HG03025 (cell line): ENCODE measurements at regions not wholly inside any gene's neighbourhood (a gene's known extent, or its start where the extent isn't known, plus 50 kb on each side); places are given as distances from the start of the nearest gene placed in this dataset.

Experiments used
- ATAC-seq: cut with Tn5 transposase; IDR thresholded peaks from one replicate; pipeline ENCODE4 v1.9.1; 2021; ENCODE audit warnings: mild to moderate bottlenecking, moderate library complexity; ENCODE audit not compliant: unreplicated experiment, low FRiP score

DNA sequence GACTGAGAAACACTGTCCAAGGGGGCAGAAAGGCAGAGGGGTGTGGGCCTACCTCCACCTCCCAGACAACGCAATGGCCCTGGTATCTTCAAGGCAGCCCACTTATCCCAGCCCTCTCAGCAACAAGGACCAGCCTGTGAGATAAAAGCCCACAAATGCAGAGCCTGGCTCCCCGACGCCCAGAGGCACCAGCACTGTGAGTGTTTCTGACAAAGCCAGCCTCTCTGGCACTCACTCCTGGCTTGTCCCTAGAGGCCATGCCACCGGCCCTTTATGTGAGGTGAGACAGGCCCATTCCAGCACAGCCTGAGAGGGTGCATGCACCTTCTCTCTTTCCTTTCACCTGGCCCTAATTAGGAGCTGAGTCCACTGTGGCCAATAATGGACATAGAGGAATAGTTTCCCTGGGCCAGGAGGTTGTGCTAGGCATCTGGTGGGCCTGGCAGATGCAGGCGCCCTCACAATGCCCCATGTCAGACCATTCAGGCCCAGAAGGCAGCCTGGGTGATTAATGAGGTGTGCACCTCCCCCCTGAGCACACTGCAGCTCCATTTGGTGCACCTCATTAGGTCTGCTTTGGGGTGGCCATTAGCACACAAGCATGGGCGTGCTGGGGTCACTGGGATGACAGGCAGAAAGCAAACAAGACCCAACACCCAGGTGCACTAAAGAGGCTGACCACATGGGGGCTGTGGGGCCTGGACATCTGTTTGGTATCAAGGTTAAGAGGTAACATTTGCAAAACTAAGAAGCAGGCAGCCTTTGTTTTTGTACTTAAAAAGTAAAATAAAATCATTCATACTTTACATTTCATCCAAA is 176.0 kb downstream of the MED10 start:
- no peak for ATAC-seq

DNA sequence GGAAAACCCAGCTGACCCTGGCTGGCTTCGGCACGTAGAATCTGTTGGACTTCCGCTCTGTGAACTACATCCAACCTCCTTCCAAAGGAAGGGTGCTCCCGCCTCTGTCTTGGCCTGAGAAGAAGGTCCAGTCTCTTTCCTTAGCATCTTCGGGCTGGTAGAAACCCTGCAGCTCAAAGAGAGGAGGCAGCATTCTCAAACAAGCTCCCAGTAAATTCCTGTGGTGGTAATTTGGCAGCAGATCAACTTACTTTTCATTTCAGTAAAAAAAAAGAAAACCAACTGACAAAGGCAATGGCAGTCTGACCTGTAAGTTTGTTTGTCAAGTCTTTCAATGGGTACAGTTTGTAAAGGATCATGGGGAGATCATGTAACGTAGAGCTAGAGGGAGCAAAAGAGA is 176.7 kb downstream of the MED10 start:
- no peak for ATAC-seq

DNA sequence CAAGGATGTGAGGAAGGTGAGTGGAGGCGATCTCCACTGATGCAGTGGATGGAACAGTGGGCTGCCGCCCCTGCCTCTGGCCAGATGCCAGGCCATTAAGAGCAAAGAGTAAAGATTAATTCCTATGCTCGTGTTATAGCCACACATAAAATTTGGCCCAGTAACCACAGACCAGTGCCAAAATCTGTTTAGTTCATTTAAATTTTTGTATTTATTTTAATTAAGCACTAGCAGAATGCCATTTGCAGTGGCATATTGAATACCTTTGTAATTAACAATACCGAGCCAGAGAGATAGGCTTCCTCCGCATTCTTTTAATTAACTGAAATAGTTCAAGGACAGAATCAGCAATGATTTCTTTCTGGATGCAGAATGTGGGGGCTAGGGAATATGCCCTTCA is 179.8 kb downstream of the MED10 start:
- no peak for ATAC-seq

DNA sequence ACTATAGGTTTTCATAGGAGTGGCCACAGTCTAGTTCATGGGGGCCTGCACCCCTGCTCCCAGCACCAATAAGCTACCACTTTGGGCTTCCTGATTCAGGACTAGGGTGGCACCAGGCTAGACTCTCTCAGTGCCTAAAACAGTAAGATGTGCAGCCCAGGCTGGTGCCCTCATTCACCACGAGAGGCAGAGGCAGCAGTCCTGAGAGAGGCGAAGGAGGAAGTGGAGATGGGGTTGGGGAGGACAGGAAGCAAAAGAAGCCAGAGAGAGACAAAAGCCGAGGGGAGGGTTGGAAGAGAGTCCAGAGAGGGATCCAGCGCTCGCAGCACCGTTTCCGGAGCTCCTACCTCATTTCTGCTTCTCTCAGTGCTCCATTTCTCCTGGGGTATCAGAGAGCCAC is 180.9 kb downstream of the MED10 start:
- no peak for ATAC-seq

DNA sequence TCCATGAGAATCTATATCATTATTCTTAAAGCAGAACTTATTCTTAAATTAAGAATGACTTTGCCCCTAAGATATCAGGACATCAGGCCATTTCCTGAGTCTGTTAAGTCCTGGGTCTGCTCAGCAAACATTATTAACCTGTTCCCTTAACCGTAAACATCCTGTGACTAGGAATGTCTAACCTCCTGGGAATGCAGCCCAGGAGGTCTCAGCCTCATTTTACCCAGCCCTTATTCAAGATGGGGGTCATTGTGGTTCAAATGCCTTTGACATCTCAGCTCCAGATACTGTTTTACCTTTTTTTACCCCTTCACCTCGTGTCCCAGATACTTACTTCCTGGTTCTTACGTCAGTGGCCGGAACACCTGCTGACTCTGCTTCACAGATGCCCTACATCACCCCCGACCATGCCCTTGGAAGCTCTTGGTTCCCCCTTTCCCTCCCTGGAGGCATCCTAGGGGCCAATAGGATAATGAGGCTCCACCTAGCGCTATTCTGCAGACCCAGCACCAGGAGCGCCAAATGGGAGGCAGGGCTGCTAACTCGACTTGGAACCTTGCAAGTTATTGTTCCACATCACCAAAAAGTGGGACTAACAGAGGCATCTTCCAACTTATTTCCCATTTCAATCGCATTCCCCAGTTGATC is 182.5 kb downstream of the MED10 start:
- ATAC-seq = no peak

DNA sequence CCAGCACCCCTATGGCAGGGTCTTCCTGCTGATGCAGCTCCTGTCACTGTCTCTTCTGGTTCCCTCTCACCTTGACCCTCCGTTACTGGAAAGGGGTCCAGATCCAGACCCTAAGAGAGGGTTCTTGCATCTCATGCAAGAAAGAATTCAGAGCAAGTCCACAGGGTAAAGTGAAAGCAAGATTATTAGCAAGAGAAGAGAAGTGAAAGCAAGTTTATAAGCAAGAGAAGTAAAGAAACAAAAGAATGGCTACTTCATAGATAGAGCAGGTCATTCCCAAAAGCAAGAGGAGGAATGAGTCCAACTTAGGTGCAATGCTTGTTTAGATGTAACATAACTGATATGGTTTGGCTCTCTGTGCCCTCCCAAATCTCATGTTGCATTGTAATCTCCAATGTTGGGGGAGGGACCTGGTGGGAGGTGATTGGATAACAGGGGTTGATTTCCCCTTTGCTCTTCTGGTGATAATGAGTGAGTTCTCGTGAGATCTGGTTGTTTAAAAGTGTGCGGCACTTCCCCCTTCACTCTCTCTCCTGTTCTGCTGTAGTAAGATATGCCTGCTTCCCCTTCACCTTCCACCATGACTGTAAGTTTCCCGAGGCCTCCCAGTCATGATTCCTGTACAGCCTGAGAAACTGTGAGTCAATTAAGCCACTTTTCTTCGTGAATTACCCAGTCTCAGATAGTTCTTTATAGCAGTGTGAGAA is 183.3 kb downstream of the MED10 start:
- peak; percentile 52 for ATAC-seq

DNA sequence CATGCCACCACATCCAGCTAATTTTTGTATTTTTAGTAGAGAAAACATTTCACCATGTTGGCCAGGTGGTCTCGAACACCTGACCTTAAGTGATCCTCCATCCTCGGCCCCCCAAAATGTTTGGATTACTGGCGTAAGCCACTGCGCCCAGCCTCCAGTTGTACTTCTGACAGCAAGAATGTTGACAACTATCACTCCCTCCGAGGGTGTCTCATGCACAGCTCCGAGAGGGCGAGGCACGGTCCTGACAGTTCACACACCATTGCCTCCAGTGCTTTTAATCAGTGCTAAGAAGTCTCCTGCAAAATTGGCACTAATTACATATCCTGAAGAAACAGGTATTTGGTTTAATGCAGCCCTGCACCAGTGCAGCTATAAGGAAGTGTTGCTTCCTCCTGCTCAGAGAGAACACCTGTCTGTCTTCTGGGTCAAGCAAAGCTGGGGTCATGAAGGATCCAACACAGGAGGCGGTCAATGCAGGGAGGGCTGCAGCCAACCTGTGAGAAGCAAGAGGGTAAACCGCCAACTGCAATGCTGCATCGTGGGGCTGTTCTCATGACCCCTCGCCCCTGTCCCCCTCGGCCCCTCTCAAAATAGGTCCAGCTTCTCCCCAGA is 184.0 kb downstream of the MED10 start:
- ATAC-seq = no peak

DNA sequence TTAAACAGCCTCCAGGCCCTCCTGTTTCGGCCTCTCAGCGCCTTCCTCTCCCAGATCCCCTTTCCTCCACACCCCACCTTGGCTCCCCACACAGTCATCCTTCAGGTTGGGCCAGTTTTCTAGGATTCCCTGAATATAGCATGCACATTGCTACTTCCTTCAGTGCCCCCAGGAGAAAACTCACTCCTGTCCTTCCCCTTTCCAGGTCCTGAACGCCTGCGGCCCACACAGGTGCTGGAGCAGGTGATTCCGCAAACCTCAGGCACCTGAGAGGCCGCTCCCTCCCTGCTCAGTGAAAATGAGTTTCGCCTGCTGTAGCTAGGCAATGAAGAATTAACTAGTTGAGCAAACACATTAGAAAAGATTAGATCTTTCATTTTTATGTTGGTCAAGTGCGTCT is 185.0 kb downstream of the MED10 start:
- no peak for ATAC-seq

DNA sequence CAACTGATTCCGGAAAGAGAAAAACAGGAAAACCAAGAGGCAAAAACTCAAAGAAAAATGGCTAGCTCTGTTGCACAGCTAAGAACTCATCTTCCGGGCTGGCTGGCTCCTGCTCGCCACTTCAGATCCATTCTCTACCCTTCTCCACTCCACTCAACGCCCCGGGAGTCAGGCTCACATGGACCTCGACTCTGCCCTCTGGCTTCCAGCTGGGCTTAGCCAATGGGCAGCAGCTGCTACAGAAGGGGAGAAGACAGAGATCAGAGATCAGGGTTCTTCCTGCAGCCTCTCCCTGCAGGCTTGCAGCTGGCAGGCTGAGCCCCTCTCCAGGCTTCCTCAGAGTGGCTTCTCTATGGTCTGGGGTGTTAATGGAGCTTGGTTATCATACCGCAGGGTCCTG is 187.5 kb downstream of the MED10 start:
- ATAC-seq = no peak

DNA sequence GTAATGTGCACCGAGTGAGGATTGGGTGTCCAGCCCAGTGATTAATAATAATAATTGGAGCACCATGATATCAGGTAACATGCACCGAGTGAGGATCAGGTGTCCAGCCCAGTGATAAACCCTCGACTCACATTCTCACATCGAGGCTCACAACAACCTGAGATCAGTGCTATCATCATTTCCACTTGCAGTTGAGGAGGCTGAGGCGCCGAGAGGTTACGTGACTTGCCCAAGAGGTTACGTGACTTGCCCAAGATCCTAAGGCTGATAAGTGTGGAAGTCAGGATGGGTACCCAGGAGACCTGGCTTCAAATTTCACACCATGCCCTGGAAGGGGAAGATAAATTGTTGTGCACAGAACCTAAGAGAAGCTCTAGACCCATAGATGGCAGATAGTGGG is 189.4 kb downstream of the MED10 start:
- ATAC-seq = no peak

DNA sequence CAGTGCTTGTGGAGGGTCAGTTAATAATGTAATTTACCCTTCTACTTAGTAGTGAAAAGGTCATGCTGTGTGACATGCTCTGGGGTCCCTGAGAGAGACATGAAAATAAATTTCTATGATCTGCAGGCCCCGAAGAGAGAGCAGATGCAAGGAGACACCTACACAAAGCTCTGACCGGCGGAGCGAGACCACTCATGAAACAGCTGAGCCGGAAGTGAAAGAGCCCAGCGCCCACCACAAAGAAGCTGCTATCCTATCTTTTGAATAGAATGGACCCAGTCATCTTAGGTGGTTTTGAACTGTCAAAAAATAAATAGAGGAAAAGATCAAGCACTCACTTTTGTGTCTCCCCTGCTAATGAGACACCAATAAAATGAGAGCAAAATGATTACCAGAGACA is 190.0 kb downstream of the MED10 start:
- ATAC-seq = peak; percentile 92

DNA sequence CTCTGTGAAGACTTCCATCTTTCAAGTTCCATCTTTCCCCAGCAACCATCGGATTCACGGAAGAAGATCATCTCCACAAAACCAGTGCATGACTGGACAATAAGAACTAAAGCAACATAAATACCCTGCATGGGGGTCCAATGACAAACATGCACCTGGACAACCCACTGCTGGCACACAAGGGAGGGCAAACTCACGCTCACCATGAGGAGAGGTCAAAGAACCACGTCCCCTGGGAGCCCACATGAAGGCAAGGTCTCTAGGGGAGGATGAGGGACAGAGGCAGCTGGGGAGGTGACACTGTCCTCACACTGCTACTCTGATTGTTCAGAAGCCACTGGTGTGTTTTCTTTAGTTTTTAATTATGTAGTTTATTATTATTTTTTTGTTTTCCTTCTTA is 190.8 kb downstream of the MED10 start:
- ATAC-seq = no peak

DNA sequence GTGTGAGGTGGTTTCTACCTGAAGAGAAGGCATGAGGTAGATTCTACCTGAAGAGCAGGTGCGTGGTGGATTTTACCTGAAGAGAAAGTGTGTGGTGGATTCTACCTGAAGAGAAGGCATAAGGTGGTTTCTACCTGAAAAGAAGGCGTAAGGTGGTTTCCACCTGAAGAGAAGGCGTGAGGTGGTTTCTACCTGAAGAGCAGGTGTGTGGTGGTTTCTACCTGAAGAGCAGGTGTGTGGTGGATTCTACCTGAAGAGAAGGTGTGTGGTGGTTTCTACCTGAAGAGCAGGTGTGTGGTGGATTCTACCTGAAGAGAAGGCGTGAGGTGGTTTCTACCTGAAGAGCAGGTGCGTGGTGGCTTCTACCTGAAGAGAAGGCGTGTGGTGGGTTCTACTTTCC is 192.8 kb downstream of the MED10 start:
- no peak for ATAC-seq

DNA sequence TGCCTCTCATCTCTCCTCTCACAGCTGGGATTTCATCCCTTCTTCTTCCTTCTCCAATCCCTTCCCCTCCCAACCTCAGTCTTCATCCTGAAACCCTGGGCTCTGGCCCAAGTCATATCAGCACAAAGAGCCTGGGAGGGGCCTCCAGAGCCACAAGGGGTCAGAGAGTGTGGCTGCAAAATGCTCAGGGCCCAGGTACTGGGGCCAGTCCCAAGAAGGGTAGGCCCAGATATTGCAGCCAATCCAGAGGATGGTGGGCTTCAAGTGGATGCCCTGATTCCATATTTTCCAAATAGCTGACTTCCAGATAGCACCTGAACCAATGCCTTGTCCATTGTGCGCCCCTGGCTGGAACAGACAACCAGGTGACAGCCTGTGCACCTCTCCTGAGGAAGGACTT is 193.9 kb downstream of the MED10 start:
- ATAC-seq = no peak

DNA sequence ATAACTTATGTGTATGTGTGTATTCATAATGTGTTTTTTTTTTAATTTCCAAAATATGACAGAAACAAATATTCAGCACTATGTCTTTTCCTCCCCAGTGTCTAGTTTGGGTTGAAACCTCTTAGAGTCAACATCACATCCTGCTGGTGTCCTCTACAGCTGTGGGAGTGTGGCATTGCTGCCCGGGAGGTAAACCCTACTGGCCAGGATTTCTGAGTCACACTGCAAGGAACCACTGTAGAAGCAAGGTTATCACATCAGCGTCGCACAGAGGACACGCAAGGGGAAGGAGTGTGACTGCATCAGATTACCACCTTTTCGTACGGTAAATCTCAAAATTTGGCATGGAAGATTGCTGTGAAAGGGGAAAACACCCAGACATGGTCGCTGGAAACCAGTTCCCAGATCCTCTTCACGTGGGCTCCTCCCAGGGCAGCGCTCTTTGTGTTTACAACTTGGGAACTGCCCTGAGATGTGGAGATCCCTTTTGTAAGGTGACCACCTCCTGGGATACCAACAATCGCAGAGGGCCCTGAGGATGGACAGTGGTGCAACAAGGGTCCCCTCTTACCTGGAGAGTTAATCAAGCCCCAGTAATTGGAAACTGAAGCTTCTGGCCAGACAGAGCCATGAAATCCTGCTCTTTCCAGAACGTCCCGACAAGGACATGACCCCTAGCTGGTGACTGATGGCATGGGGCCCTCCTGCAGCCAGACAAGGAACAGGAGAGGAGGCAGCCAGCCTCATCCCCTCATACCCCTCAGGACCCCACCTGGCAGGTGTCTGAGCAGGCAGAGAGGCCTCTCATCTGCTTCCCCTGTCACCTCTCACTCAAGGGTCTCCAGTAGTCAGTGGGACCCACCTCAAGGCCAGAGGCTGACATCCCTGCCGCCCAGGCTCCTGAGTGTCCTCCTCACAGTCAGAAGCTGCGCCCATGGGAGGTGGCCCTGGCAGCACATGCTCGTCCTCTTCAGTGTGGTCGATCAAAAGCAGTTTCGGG is 194.7 kb downstream of the MED10 start:
- ATAC-seq = no peak

DNA sequence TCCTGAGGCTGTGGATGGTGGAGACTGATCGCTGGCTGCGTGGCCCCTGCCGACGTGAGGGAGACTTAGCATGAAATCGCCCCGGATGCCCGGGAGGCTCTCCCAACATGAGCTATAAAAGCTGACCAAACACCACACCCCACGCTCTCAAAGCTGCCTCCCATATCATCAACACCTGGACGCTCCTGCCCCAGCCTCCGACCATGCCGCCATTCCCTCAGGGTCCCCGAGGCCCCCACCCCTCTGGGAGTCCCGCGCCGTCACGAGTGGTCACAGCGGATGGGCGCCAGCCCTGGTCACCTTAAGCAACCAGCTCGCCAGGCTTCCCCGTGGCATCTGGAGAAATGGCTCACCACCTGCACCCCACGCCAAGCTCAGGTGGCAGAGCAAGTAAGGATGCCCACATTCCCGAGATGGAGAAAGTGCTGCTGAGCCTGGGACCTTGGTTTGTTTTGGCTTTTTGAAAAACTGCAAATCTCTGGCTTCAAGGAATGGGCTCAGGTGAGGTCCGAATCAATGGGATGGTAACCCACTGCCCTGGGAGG is 196.0 kb downstream of the MED10 start:
- no peak for ATAC-seq

DNA sequence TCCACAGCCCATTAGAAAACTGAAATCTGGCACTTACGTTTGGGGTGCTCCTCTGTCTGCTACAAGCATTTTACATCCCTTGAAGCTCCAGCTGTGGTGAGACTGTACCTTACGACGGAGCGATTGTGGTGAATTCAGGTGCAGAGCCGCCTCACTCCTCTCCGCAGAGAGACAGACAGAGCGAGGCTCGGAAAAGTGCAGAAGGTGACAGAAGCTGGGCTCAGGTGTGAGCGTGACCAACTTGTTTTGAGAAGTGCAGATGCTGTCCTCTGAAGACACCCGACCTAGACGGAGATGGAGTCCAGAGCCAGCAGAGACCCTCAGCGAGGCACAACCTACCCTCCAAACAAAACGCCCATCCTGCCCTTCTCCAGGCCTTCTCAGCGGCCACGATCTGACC is 196.5 kb downstream of the MED10 start:
- no peak for ATAC-seq

DNA sequence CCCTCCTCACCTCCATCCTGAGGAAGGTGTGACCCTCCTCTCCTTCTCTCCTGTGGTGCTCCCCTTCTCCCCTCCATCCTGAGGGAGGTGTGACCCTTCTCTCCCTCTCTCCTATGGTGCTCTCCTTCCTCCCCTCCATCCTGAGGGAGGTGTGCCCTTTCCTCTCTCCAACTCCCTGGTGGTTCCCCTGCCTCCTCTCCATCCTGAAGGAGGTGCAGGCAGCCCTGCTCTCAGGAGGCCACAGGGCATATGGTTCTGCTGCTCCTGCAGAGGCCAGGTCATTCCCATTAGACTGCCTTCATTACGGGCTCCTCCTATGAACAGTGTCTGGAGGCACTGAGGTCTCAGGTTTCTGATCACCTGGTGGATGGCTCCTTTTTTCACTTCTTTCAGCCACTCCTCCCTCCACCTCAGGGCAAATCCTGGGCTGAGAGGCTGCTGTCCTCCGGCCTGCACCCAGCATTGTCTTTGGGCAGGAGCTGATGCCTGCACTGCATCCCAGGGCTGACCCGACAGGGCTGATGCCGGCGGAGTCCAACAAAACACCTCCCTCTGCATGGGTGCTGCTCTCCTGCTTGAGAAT is 197.1 kb downstream of the MED10 start:
- ATAC-seq = no peak

DNA sequence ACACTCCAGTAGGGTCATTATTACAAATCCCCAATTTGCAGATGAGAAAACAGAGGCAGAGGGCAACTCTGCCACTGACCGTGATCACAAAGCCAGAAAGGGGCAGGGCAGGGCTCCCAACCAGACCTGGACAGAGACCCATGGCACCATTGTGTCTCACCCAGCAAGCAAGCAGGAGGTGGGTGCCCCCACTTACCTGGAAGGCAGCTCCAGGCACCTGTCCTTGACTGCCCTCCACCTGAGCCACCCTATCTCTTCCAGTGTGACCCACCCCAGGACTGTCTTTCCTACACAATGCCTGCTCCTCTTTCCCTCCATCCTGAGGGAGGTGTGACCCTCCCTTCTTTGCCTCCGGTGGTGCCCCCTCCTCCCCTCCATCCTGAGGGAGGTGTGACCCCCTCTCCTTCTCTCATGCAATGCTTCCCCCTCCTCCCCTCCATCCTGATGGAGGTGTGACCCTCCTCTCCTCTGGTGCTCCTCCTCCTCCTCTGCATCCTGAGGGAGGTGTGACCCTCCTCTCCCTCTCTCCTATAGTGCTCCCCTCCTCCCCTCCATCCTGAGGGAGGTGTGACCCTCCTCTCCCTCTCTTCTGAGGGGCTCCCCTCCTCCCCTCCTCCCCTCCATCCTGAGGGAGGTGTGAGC is 198.0 kb downstream of the MED10 start:
- ATAC-seq = no peak
